Liver (tissue), 8 donors: ENCODE measurements at regions not wholly inside any gene's neighbourhood (a gene's known extent, or its start where the extent isn't known, plus 50 kb on each side); places are given as distances from the start of the nearest gene placed in this dataset.

Experiments
- DNase-seq: peaks from one replicate; pipeline ENCODE4 v3.0.0-alpha.2; 2017; ENCODE audit warnings: low spot score
- H3K27ac ChIP-seq, 2 donors: one replicate each; pipeline ENCODE4 v1.7.0; 2013; ENCODE audit warnings: inconsistent platforms in 2 of 2, low read length in 2 of 2, control low read depth in 1 of 2, low read depth in 1 of 2, mild to moderate bottlenecking in 1 of 2
- H3K27me3 ChIP-seq, 4 donors: one replicate each; pipeline versions ENCODE4 v1.6.1 to v1.7.0; 2013; ENCODE audit warnings: low read length in 3 of 4, inconsistent platforms in 1 of 4, mild to moderate bottlenecking in 1 of 4, moderate library complexity in 1 of 4; ENCODE audit not compliant: control insufficient read depth in 4 of 4, insufficient read depth in 4 of 4
- H3K36me3 ChIP-seq, 4 donors: one replicate each; pipeline versions ENCODE4 v1.6.1 to v1.7.0; 2013; ENCODE audit warnings: low read length in 3 of 4, mild to moderate bottlenecking in 3 of 4, low read depth in 1 of 4, moderate library complexity in 1 of 4; ENCODE audit not compliant: control insufficient read depth in 4 of 4, insufficient read depth in 3 of 4
- H3K4me1 ChIP-seq, 4 donors: one replicate each; pipeline versions ENCODE4 v1.6.1 to v1.7.0; 2013; ENCODE audit warnings: low read length in 3 of 4, mild to moderate bottlenecking in 3 of 4, moderate library complexity in 1 of 4; ENCODE audit not compliant: control insufficient read depth in 4 of 4, insufficient read depth in 4 of 4
- H3K4me3 ChIP-seq, 3 donors: one replicate each; pipeline versions ENCODE4 v1.6.1 to v1.7.0; 2013; ENCODE audit warnings: low read length in 3 of 3, control low read depth in 1 of 3, low read depth in 1 of 3, mild to moderate bottlenecking in 1 of 3
- H3K9ac ChIP-seq, 2 donors: one replicate each; pipeline ENCODE4 v1.7.0; 2013; ENCODE audit warnings: low read length in 2 of 2, mild to moderate bottlenecking in 2 of 2, moderate library complexity in 2 of 2, control low read depth in 1 of 2, low read depth in 1 of 2
- H3K9me3 ChIP-seq, 4 donors: one replicate each; pipeline versions ENCODE4 v1.6.1 to v1.7.0; 2013; ENCODE audit warnings: low read length in 3 of 4; ENCODE audit not compliant: control insufficient read depth in 4 of 4
- CTCF ChIP-seq: fragments of 150-350 bp; IDR thresholded peaks from 2 replicates; pipeline ENCODE4 v1.5.1; 2017; ENCODE audit warnings: improper control_type of control experiment, low read depth, low read length; ENCODE audit not compliant: missing input control
- EGR1 ChIP-seq, 2 donors: IDR thresholded peaks; 2 replicates each; pipeline ENCODE4 v1.6.1; 2016 to 2018; ENCODE audit warnings: antibody characterized with exemption in 2 of 2, low read depth in 2 of 2
- FOXA1 ChIP-seq: IDR thresholded peaks from 2 replicates; pipeline ENCODE4 v1.6.1; 2016; ENCODE audit warnings: antibody characterized with exemption
- FOXA2 ChIP-seq: IDR thresholded peaks from 2 replicates; pipeline ENCODE4 v1.6.1; 2016; ENCODE audit warnings: antibody characterized with exemption
- GABPA ChIP-seq, 2 donors: IDR thresholded peaks in 1 of 2; conservative IDR thresholded peaks in 1 of 2; 2 replicates each; pipeline ENCODE4 v1.6.1; 2016; ENCODE audit warnings: antibody characterized with exemption in 2 of 2, mild to moderate bottlenecking in 1 of 2, moderate library complexity in 1 of 2
- HNF4A ChIP-seq, 2 donors: conservative IDR thresholded peaks; 2 replicates each; pipeline ENCODE4 v1.6.1; 2016; ENCODE audit warnings: antibody characterized with exemption in 2 of 2, mild to moderate bottlenecking in 2 of 2
- HNF4G ChIP-seq: IDR thresholded peaks from 2 replicates; pipeline ENCODE4 v1.6.1; 2016; ENCODE audit warnings: antibody characterized with exemption
- JUND ChIP-seq, 2 donors: IDR thresholded peaks; 2 replicates each; pipeline ENCODE4 v1.6.1; 2016; ENCODE audit warnings: antibody characterized with exemption in 2 of 2
- NR2F2 ChIP-seq: IDR thresholded peaks from 2 replicates; pipeline ENCODE4 v1.6.1; 2016; ENCODE audit warnings: antibody characterized with exemption
- RAD21 ChIP-seq, 2 donors: IDR thresholded peaks; 2 replicates each; pipeline ENCODE4 v1.6.1; 2016; ENCODE audit warnings: antibody characterized with exemption in 2 of 2, mild to moderate bottlenecking in 2 of 2
- RXRA ChIP-seq, 2 donors: IDR thresholded peaks; 2 replicates each; pipeline ENCODE4 v1.6.1; 2017 to 2018; ENCODE audit warnings: antibody characterized with exemption in 2 of 2, mild to moderate bottlenecking in 1 of 2
- SP1 ChIP-seq: IDR thresholded peaks from 2 replicates; pipeline ENCODE4 v1.6.1; 2018; ENCODE audit warnings: antibody characterized with exemption, mild to moderate bottlenecking
- TAF1 ChIP-seq: conservative IDR thresholded peaks from 2 replicates; pipeline ENCODE4 v1.6.1; 2016; ENCODE audit warnings: antibody characterized with exemption, mild to moderate bottlenecking
- YY1 ChIP-seq: IDR thresholded peaks from 2 replicates; pipeline ENCODE4 v1.6.1; 2016; ENCODE audit warnings: antibody characterized with exemption, mild to moderate bottlenecking
- ZBTB33 ChIP-seq: IDR thresholded peaks from 2 replicates; pipeline ENCODE4 v1.6.1; 2016; ENCODE audit warnings: antibody characterized with exemption
- WGBS: extraction: QIAGEN DNeasy Blood & Tissue Kit; methylation state at CpG from one replicate; pipeline ENCODE4 v1.1.7; 2013; 5-methylcytosine and 5-hydroxymethylcytosine counted together
- TF ChIP-seq, protein P1 (sequence below): IDR thresholded peaks from 2 replicates; pipeline ENCODE4 v1.6.1; 2016; ENCODE audit warnings: antibody characterized with exemption
- TF ChIP-seq, protein P2 (sequence below): IDR thresholded peaks from 2 replicates; pipeline ENCODE4 v1.6.1; 2016; ENCODE audit warnings: antibody characterized with exemption, mild to moderate bottlenecking
- TF ChIP-seq, protein P3 (sequence below): IDR thresholded peaks from 2 replicates; pipeline ENCODE4 v1.6.1; 2016; ENCODE audit warnings: antibody characterized with exemption
- donor health status: healthy.
- donor health status: healthy.
- donor health status: healthy.
- donor health status: healthy.
- donor health status: healthy.

DNA sequence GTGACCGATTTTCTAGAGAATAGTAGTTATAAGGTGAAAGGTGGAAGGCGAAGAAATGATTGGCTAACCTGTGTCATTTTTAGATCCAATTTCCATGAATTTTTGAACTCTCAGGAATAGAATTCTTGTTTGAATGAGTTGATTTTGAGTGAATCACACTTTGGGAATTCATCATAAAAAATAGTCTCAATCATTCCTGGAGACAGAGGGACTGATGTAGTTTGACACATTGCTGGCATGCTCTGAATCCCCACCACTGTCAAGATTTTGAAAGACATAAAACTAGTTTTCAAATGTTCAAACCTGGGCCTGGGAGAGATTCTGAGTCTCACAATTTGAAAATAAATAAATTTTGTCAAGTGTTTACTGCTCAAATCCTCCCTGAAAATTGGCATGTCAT is 861.4 kb upstream of the RAG2 start (continued):
- TF ChIP-seq, protein P1, sequence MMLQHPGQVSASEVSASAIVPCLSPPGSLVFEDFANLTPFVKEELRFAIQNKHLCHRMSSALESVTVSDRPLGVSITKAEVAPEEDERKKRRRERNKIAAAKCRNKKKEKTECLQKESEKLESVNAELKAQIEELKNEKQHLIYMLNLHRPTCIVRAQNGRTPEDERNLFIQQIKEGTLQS, result no peak
- no peak for TF ChIP-seq FOXA2
- no peak for TF ChIP-seq RXRA (IDR thresholded peaks at IDR 0.05)
- TF ChIP-seq NR2F2, result no peak

GRCh38 chr11:37456746-37457145 is 858.7 kb upstream of the RAG2 start:
- 92% methylated on average over 1 of the region's 1 CpG for WGBS
- H3K27ac ChIP-seq, result no peak overlapping the region
- no peaks in the 10 kb centered on the region for H3K9me3 ChIP-seq
- no peak for TF ChIP-seq FOXA2
- TF ChIP-seq, protein P1, result no peak
- no peak for TF ChIP-seq GABPA (IDR thresholded peaks at IDR 0.05 in 1 of 2, conservative IDR thresholded peaks at IDR 0.05 in 1 of 2)
- TF ChIP-seq ZBTB33, result no peak
- no peak for TF ChIP-seq RAD21 (IDR thresholded peaks at IDR 0.05)
- TF ChIP-seq, protein P2, sequence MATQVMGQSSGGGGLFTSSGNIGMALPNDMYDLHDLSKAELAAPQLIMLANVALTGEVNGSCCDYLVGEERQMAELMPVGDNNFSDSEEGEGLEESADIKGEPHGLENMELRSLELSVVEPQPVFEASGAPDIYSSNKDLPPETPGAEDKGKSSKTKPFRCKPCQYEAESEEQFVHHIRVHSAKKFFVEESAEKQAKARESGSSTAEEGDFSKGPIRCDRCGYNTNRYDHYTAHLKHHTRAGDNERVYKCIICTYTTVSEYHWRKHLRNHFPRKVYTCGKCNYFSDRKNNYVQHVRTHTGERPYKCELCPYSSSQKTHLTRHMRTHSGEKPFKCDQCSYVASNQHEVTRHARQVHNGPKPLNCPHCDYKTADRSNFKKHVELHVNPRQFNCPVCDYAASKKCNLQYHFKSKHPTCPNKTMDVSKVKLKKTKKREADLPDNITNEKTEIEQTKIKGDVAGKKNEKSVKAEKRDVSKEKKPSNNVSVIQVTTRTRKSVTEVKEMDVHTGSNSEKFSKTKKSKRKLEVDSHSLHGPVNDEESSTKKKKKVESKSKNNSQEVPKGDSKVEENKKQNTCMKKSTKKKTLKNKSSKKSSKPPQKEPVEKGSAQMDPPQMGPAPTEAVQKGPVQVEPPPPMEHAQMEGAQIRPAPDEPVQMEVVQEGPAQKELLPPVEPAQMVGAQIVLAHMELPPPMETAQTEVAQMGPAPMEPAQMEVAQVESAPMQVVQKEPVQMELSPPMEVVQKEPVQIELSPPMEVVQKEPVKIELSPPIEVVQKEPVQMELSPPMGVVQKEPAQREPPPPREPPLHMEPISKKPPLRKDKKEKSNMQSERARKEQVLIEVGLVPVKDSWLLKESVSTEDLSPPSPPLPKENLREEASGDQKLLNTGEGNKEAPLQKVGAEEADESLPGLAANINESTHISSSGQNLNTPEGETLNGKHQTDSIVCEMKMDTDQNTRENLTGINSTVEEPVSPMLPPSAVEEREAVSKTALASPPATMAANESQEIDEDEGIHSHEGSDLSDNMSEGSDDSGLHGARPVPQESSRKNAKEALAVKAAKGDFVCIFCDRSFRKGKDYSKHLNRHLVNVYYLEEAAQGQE, result no peak
- no peak for TF ChIP-seq HNF4A (conservative IDR thresholded peaks at IDR 0.05)
- TF ChIP-seq, protein P3, sequence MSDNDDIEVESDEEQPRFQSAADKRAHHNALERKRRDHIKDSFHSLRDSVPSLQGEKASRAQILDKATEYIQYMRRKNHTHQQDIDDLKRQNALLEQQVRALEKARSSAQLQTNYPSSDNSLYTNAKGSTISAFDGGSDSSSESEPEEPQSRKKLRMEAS, result no peak
- no peak for TF ChIP-seq HNF4G
- no peak for TF ChIP-seq SP1
- no peak for TF ChIP-seq TAF1
- TF ChIP-seq NR2F2, result no peak
- no peak for TF ChIP-seq EGR1 (IDR thresholded peaks at IDR 0.05; ENCODE audit: low read depth in 2 of 2)
- TF ChIP-seq JUND (IDR thresholded peaks at IDR 0.05), result no peak
- TF ChIP-seq YY1, result no peak
- no peak for TF ChIP-seq CTCF
- no peak for TF ChIP-seq RXRA (IDR thresholded peaks at IDR 0.05)
- no peak for TF ChIP-seq FOXA1
- no peaks in the 10 kb centered on the region for H3K27me3 ChIP-seq
- no peak overlapping the region for H3K9ac ChIP-seq
- DNase-seq, result no peak
- H3K4me1 ChIP-seq, result peaks cover 0 to 4% (median 2%) of the 10 kb centered on the region in 4 donors
- no peak overlapping the region for H3K4me3 ChIP-seq
- H3K36me3 ChIP-seq, result no peaks in the 10 kb centered on the region
